NCI-H2227 (cell line): ENCODE measurements at regions not wholly inside any gene's neighbourhood (a gene's known extent, or its start where the extent isn't known, plus 50 kb on each side); places are given as distances from the start of the nearest gene placed in this dataset.

ENCODE experiments used
- DNase-seq: peaks from one replicate; lab custom pipeline; 2025; ENCODE audit not compliant: unreplicated experiment; lab: John Stamatoyannopoulos, UW

DNA sequence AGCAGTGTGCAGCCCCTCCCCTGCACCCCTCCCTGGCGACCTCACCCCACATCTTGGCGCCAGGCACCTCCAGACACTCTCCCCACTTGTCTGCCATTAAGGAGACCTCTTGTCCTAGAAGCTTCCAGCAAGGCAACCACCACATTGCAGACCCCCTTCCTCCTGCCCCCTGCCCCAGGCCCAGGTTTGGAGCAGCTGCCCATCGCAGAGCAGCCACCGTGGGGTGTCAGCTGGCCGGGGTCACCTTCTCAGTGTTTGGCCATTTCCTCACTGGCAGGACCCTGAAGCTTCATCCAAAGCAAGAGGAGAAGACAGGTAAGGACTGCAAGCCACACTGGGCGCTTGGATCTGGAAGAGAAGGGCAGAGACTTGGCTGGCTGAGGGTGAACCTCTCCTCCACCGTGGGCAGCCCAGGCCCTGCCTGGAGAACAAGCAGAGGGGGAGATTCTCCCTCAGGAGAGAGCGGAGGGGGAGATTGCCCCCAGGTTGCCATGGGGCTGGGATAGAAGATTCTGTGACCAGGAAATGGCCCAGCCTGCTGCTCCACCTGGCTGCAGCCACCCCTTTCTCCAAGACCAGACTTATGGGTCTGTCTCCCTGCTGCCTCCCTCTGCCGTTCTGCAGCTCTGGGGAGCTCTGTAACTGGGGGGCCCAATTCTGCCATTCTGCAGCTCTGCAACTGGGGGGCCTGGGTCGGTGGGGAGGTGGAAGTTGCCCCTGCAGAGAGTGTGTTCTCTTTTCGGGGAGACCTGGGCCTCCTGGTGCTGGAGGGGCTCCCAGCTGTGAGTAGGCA is 72.9 kb upstream of the C14orf180 start:
- no peak for DNase-seq

- no peak for DNase-seq
Observed at GRCh38 chr14:104507443-104507842, 72.1 kb upstream of the C14orf180 start.

- no peak for DNase-seq
Observed at GRCh38 chr14:104509673-104510072, 69.9 kb upstream of the C14orf180 start.

- DNase-seq: no peak
Observed at GRCh38 chr14:104510216-104510615, 69.3 kb upstream of the C14orf180 start.

DNA sequence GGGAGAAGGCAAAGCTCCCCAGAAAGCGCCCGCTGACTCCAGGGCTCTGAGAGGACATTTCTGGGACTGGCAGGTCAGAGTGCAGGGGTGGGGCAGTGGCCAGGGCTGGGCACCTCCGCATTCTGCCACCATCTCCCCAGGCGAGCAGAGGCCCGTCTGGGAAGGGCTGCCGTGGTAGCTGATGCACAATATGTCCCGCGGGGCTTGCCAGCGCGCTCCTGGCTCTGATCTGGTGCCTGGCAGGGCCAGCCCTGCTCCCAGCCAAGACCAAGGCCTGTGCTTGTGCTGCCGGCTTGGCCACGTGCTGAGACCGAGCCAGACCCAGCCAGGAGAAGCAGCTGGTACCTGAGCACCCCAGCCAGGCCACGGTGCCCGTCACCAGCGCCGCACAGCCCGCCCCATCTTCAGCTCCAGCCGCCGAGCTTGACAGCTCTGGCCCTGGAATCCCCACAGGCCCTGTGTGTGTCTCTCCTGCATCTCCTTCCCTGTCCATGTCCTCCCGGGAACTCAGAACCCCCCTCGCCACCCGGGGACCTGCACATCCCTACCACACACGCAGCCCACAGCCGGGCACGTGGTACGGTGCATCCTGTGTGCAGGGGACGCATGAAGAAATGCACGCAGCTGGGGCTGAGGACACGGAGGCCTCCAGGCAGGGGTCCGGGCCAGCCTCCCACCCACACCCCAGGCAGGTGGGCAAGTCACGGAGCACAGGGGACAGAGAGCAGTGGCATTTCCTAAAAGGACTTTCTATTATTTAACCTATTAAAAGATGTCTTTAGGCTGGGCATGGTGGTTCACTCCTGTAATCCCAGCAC is 68.6 kb upstream of the C14orf180 start:
- no peak for DNase-seq

GRCh38 chr14:104512061-104512460 is 67.5 kb upstream of the C14orf180 start:
- no peak for DNase-seq

DNA sequence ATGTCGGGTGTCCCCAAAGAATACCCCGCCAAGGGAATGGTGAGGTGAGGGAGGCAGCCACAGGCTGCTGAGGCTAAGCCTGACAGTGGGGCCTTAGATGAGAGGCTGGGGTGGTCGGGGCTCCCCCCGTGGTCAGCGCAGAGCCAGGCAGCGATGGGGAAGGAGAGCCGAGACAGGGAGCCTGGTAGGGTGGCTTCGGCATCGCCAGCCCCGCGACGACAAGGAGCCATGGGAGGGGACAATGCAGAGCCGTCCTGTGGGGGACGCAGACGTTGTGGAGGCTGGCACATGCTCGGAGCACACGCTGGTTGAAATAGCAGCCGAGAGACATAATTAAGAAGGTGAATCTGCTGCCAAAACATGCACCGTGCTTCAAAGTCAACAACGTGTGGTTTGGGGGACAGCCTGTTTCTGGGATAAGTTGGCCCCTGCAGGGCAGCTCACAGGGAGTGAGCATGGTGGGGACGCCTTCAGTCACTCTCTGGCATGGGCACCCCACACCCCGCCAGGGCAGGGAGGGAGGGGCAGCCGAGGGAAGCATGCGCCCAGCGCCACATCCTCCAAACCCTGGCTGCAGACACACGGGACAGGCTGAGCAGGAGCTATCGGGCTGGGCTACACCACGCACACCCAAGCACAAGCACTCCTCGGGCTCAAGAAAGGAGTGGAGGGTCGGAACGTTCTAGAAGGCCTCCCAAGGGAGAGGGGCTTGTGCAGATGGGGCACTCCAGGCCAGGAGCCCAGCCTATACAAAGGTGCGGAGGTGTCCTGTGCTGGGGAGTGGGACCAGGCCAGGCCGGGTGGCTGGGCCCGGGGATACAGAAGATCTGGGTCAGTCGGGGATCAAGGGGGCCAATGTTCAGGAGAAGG is 66.6 kb upstream of the C14orf180 start:
- no peak for DNase-seq

DNA sequence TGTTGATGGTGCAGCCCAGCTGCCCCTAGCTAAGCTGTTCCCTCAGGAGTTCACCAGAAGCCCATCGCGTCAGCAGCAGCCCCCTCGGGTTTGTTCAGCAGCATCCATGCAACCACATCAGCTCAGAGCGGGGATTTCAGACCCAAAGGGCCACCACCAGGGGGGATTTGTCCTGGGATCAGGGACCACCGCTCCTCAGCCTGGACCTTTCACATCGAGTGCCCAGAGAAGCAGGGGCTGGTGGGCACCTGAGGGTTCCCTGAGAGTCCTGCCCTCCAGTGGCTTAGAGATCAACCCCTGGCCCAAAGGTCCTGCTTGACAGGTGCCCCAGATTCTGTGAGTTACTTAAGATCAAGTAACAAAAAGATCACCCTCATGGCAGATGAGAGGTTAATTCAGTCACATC is 65.9 kb upstream of the C14orf180 start:
- no peak for DNase-seq

DNA sequence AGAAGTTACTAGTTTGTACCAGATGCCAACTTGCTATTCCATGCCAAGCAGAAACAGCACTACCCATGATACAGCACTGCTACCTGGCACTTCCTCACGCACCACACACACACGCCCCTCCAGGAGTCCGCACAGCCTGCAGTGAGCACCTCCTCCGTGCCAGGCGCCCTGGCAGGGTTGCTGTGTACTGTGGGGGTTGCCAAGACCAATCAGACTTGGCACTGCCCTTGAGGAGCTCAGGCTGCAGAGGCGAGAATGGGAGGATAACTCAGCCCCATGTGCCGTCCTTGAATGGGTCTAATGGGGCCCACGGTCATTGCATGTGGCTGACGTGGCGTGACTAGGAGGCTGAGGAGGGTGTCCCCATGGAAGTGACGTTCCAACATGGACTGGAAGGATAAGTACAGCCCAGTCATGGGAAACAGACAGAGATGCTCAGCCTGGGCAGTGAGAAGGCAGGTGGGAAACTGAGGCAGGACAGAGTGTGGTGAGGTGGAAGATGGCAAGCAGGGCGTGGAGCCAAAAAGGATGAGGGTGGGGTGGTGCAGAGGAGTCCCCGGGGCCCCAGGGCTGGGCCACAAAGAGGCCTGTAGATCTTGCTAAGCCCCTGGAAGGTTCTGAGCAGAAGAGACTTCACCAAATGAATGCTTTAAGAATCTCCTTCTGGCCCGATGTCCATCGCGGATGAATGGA is 65.3 kb upstream of the C14orf180 start:
- no peak for DNase-seq

DNA sequence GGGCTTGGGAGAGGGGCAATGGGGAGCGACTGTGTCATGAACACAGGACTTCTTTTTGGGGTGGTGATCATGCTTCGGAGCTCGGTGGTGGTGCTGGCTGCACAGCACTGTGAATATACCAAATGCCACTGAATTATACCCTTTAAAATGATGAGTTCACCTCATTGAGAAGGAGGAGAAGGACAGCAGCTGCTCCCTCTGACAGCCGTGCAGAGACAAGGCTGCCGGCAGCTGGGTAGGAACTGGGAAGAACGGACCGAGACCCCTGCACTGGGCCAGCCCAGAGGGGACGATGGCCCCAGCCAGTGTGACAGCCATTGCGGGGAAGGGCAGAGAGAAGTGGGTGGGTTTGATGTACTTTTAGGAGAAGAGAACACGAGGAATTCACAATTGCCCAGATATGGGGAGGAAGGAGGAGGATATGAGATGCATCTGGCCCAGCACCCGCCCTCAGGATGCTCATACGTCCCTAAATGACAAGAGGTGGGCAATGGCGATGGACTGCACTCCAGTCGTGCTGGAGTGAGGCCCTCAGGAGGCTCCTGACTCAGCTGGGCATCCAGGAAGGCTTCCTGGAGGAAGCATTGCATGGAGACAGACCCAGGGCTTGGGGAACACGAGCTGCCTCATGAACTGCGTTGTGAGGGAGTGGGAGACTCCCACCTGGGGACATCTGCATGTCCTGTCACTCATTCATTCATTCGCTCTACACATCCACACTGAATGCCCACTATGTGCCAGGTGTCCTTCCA is 64.3 kb upstream of the C14orf180 start:
- no peak for DNase-seq

GRCh38 chr14:104515811-104516780 is 63.5 kb upstream of the C14orf180 start:
- DNase-seq: no peak

DNA sequence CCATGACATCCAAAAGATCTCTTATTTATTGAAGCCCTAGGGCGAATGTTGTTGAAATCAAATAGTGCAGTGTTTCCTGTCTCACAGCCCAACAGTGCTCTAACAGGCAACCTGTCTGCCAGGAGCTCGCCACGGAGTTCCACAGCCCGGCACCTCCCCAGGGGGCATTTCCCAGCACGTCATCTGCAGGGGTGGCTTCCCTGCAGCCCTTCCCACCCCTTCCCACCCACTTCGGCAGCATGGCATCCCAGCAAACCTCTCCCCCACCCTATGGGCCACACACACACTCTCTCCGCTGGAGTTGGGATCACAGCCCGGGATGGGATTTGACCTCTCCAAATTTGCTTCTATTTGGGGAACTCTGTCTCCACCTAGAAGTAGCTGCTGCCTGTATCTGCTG is 62.7 kb upstream of the C14orf180 start:
- no peak for DNase-seq

DNA sequence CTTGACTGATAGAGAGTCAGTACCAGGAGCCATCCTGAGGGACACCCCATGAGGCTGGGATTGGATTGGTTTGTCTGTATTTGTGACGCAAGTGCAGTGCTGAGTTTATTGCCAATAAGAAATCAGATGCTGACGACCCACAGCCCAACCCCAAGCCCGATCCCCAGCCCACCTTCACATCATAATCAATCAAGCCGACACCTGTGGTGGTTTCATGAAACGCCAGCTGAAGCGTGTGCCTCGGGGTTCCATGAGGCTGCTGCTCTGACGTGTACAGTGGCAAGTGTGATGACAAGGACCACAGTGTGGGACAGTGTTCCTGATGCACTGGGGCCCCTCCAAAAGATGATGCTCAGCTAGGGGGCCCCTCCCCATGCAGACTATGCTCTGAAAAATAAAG is 62.1 kb upstream of the C14orf180 start:
- no peak for DNase-seq

GRCh38 chr14:104517867-104518266 is 61.7 kb upstream of the C14orf180 start:
- no peak for DNase-seq

GRCh38 chr14:104518659-104519350 is 60.8 kb upstream of the C14orf180 start:
- DNase-seq: no peak

GRCh38 chr14:104519721-104520120 is 59.8 kb upstream of the C14orf180 start:
- no peak for DNase-seq

- DNase-seq: no peak
Observed at GRCh38 chr14:104520620-104521410, 58.7 kb upstream of the C14orf180 start.
